ENCODE measurements at regions not wholly inside any gene's neighbourhood (a gene's known extent, or its start where the extent isn't known, plus 50 kb on each side); places are given as distances from the start of the nearest gene placed in this dataset.

DNA sequence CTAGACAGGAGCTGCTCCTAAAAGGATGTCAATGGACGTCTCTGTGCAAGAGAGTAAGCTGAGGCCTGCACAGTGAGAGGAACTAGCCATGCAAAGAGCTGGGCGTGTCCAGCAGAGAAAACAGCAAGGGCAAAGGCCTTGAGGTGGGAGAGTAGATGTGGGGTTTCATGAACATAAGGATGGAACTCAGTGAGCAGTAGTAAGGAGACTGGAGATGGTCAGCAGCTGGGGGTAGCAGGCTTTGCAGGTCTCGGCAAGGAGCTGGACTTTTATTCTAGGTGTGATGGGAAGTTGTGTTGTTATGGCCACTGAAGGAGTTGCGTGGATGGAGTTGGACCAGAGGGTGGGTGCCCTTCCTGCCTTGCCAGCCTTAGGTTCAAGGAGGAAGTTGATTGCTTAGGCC is 90.7 kb upstream of the SIRPA start:
- TF ChIP-seq CTCF (IDR thresholded peaks at IDR 0.05) = no peak
- TF ChIP-seq POLR2A (IDR thresholded peaks at IDR 0.05) = no peak

Measured in esophagus squamous epithelium (tissue), 4 donors.